Skin epidermis (tissue), 12 donors: ENCODE measurements at regions not wholly inside any gene's neighbourhood (a gene's known extent, or its start where the extent isn't known, plus 50 kb on each side); places are given as distances from the start of the nearest gene placed in this dataset.
"Not testable (repeated sequence)": the region's sequence is repeated elsewhere in the genome, so short reads cannot be mapped to it uniquely, and the experiment has no call there.

Source experiments
- H3K27ac ChIP-seq, 21 experiments: fragments of 200-600 bp; sonication (generic) in 11 of 21; one replicate each; pipeline ENCODE4 v1.5.0; 2020; ENCODE audit warnings: mild to moderate bottlenecking in 3 of 21, inconsistent platforms in 2 of 21, moderate library complexity in 2 of 21
- H3K4me3 ChIP-seq, 7 experiments: fragments of 200-600 bp; sonication (generic) in 2 of 7; one replicate each; pipeline ENCODE4 v1.5.0; 2020; ENCODE audit warnings: inconsistent platforms in 2 of 7, mild to moderate bottlenecking in 2 of 7, moderate library complexity in 1 of 7

GRCh38 chr1:170414989-170415709 lies 116.8 kb upstream of the GORAB start:
- H3K27ac ChIP-seq, result peak overlapping the region in 9 of 21 experiments; percentile 3 to 79 (median 44)

GRCh38 chr1:170415710-170416372 lies 116.1 kb upstream of the GORAB start:
- no peak overlapping the region for H3K4me3 ChIP-seq
- peak overlapping the region in 10 of 21 experiments; percentile 3 to 79 (median 42) for H3K27ac ChIP-seq

More at GRCh38 chr1:170414989-170415709, 116.8 kb upstream of the GORAB start:
- H3K4me3 ChIP-seq, result no peak overlapping the region

- Histone ChIP-seq H3K27ac (no peak overlapping the region), H3K4me3 (no peak overlapping the region)
These were observed 107.6 kb upstream of the GORAB start for GRCh38 chr1:170424346-170424745.

GRCh38 chr1:170426596-170426995 lies 105.4 kb upstream of the GORAB start:
- H3K27ac ChIP-seq, result no peak overlapping the region
- H3K4me3 ChIP-seq, result no peak overlapping the region

GRCh38 chr1:170427002-170427401 lies 105.0 kb upstream of the GORAB start:
- not testable (repeated sequence) for H3K4me3 ChIP-seq, H3K27ac ChIP-seq

- Histone ChIP-seq H3K4me3 (no peak overlapping the region), H3K27ac (no peak overlapping the region)
These were observed 95.0 kb upstream of the GORAB start for GRCh38 chr1:170436928-170437327.

- H3K27ac ChIP-seq, result no peak overlapping the region
These were observed 86.9 kb upstream of the GORAB start for GRCh38 chr1:170445096-170445495.

GRCh38 chr1:170448661-170449158 lies 83.3 kb upstream of the GORAB start:
- Histone ChIP-seq H3K27ac (no peak overlapping the region), H3K4me3 (no peak overlapping the region)

More at GRCh38 chr1:170445096-170445495, 86.9 kb upstream of the GORAB start:
- no peak overlapping the region for H3K4me3 ChIP-seq

GRCh38 chr1:170457325-170458050 lies 74.5 kb upstream of the GORAB start:
- not testable (repeated sequence) for H3K27ac ChIP-seq, H3K4me3 ChIP-seq

- Histone ChIP-seq H3K27ac (peak overlapping the region in 1 of 21 experiments; percentile 17), H3K4me3 (no peak overlapping the region)
These were observed 72.0 kb upstream of the GORAB start for GRCh38 chr1:170460001-170460400.

GRCh38 chr1:170460414-170461155 lies 71.4 kb upstream of the GORAB start:
- no peak overlapping the region for H3K4me3 ChIP-seq
- peak overlapping the region in 4 of 21 experiments; percentile 14 to 69 (median 32) for H3K27ac ChIP-seq

GRCh38 chr1:170461291-170461747 lies 70.6 kb upstream of the GORAB start:
- no peak overlapping the region for H3K4me3 ChIP-seq
- peak overlapping the region in 4 of 21 experiments; percentile 14 to 69 (median 50) for H3K27ac ChIP-seq

- peak overlapping the region in 3 of 21 experiments; percentile 32 to 69 (median 67) for H3K27ac ChIP-seq
- H3K4me3 ChIP-seq, result no peak overlapping the region
These were observed 70.1 kb upstream of the GORAB start for GRCh38 chr1:170461762-170462384.

- H3K27ac ChIP-seq, result no peak overlapping the region
- no peak overlapping the region for H3K4me3 ChIP-seq
These were observed 61.8 kb upstream of the GORAB start for GRCh38 chr1:170470121-170470520.

- Histone ChIP-seq H3K4me3 (no peak overlapping the region), H3K27ac (peak overlapping the region in 2 of 21 experiments; percentile 40 to 54)
These were observed 60.4 kb upstream of the GORAB start for GRCh38 chr1:170471398-170472053.

- Histone ChIP-seq H3K4me3 (no peak overlapping the region), H3K27ac (peak overlapping the region in 1 of 21 experiments; percentile 24)
These were observed 51.0 kb upstream of the GORAB start for GRCh38 chr1:170481000-170481399.
